Stromal cell of bone marrow (primary cell): ENCODE measurements at regions not wholly inside any gene's neighbourhood (a gene's known extent, or its start where the extent isn't known, plus 50 kb on each side); places are given as distances from the start of the nearest gene placed in this dataset.

Experiments used
- DNase-seq: peaks from one replicate; pipeline ENCODE4 v3.0.0-alpha.2; 2012; ENCODE audit warnings: low read depth

DNA sequence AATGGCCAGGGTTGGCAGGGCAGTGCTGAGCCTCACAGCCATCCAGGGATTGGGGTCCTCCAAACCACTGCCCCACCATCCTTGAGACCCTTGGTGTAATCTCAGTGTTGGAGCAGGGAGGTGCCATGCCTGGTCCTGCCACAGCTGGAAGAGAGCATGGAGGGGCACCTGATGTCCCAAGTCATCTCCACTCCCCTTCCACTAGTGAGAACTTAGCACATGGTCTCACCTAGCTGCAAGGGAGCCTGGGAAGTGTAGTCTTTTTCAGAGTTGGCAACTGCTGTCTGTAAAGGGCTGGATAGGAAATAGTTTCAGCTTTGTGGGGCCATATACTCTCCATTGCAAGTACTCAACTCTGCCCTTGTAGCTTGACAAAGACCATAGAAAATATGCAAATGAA is 238.7 kb downstream of the RPS24 start:
- no peak for DNase-seq

DNA sequence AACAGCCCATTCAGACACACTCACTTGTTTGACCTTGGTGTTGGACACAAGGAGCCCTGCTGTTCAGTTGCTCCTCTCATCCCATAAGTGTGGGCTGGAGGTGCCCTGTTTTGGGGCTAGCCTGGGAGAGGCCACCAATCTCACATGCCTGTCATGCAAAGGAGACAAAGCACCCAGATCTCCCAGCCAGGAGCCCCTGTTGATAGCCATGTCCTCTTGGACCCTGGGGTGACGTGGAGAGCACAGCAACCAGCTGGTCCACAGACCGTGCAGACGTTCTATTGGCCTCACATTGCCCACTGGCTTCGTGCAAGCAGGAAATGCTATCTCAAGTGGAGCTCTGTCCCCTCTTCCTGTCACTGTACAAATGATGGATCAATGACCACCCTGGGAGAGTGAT is 240.8 kb downstream of the RPS24 start:
- DNase-seq, result no peak

DNA sequence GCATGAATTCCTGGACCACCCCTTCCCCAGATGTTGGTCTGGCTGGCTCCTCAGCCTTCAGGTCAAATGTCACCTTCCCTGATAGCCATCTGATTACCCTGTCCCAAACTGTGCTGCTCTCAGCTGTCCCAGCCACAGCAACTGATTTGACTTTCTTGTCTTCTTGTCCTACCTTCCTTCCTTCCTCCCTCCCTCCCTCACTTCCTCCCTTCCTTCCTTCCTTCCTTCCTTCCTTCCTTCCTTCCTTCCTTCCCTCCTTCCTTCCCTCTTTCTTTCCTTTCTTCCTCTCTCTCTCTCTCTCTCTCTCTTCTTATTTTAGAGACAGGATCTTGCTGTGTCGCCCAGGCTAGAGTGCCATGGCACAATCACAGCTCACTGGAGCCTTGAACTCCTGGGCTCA is 242.5 kb downstream of the RPS24 start:
- no peak for DNase-seq

- DNase-seq, result no peak
Measured at GRCh38 chr10:78277314-78278057, 243.8 kb downstream of the RPS24 start.

DNA sequence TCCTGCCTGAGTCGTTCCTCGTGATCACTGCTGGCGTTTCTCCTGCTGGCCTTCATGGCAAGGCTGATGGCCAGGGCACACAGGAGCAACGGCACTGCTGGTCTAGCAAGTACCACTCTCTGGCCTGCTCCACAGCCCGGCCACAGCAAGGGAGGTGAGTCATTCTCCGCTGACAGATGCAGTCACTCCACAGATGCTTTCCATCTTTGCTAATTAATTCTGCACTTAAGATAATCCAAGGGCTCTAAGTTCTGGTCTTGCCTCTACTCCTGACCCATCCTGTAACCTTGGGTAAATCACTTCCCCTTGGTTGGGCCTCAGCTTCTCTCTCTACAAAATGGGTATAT is 244.4 kb downstream of the RPS24 start:
- no peak for DNase-seq

DNA sequence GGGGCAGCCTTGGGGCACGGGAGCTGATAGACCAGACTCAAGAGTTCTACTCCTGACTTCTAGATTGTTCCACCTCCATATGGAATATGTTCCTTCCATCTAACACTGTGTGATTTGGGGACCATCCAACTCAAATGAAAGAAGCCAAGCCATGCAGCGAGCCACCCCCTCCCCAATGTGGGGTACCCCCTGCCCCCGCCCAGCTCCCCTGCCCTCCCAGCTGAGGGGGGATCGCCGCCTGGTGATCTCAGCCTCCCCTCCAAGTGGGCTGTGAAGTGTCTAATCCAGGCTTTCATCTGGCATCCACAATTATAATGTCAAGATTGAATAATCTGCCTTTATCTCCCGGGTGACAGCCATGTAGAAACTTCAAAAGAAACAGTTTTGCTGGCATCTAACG is 246.1 kb downstream of the RPS24 start:
- no peak for DNase-seq

DNA sequence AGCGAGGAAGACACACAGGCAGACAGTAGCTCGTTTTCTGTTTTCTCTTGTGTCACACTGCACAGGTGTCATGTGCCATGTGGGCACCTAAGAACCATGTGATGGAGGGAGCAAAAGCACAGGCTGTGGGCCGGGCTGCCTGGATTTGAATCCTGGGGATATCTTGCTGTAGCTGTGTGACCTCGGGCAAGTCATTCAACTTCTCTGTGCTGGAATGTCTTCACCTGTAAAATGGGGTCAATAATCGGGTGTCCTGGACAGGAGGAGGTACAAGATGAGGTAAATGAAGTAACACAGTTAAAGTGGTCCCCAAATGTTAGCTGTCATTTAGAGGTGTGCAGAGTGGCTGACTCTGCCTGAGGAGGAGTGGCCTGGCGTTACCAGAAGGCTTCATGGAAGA is 246.9 kb downstream of the RPS24 start:
- no peak for DNase-seq

- no peak for DNase-seq
Measured at GRCh38 chr10:78281627-78282026, 248.0 kb downstream of the RPS24 start.

DNA sequence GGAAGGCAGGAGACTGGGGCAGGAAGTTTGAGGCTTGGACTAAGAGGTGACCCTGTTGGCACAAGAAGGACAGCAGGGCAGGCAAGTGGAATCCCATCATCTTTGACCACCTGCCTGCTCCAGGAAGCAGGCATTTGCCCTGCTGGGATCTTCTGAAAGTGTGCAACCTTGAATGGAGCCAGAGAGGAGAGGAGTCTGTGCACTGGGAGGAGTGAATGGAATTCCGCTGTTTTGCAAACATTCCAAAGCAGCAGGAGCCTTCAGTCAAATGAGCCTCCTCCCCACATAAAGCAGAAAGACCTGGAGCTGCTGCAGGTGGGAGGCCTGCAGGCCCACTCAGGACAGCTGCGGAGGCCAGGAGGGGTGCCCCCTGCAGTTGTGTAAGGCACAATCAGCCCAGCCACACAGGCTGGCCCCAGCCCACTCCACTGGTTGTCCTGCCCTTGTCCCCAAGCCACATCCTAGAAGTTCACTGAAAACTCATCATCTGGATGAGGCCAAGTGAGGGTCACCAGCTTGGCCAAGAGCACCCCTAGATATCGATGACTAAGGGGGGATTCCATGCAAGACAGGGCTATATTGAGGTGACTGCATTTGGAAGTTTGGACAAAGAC is 249.5 kb downstream of the RPS24 start:
- no peak for DNase-seq

DNA sequence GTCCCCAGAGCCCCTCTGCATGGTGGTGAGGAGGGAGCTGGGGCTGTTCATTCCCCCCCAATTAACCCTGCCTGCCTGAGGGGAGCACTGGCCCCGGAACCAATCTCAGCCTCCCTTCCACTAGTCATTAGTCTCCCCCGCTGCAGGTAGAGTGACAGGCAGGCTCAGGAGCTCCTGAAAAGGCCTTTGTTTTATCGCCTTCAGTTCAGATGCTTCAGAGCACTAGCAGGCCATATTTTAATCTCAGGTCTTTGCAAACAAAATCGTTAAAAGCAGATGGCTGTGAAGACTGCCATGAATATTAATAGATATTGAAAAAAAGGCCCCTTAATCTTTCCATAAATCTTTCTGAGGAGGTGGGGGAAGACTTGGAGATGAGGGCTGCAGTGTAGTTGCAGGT is 250.7 kb downstream of the RPS24 start:
- no peak for DNase-seq

DNA sequence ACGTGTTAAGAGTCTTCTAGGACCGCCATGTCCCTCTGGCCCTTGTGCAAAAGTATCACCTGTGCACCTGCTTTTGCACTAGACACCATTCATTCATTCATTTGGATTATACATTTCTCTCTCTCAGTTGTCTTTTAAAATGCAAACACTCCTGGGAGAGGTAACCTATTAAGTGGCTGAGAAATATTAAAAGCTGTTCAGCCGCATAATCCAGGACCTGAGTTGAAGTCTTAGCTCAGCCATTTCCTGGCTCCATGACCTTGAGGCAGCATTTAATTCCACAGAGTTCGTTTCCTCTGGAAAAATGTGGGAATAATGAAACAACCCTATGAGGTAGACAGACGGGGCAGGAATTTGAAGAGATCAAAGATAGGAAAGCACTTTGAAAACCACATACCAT is 251.6 kb downstream of the RPS24 start:
- DNase-seq, result no peak

GRCh38 chr10:78286186-78286585 is 252.5 kb downstream of the RPS24 start:
- DNase-seq, result no peak

DNA sequence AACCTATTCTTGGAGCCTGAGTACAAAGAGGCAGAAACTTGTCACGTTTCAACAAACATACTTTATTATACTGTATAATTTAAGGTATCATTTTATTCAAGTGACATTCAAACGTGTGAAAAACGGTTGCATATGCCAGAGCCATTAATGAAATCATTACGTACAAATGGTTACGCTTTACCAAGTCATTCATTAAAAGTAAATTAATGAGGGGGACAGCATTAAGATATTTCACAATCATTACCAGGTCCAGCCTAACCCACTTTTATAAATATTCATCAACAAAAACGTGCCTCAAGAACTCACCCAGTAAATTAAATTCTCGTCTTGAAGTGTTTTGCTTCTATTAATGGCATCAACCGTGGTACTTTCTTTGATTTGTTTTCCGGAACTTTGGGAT is 253.0 kb downstream of the RPS24 start:
- no peak for DNase-seq

GRCh38 chr10:78287618-78288017 is 254.0 kb downstream of the RPS24 start:
- no peak for DNase-seq

GRCh38 chr10:78288663-78289062 is 255.0 kb downstream of the RPS24 start:
- no peak for DNase-seq

- DNase-seq, result no peak
Measured at GRCh38 chr10:78290131-78290750, 256.6 kb downstream of the RPS24 start.

GRCh38 chr10:78291722-78292121 is 258.1 kb downstream of the RPS24 start:
- no peak for DNase-seq

DNA sequence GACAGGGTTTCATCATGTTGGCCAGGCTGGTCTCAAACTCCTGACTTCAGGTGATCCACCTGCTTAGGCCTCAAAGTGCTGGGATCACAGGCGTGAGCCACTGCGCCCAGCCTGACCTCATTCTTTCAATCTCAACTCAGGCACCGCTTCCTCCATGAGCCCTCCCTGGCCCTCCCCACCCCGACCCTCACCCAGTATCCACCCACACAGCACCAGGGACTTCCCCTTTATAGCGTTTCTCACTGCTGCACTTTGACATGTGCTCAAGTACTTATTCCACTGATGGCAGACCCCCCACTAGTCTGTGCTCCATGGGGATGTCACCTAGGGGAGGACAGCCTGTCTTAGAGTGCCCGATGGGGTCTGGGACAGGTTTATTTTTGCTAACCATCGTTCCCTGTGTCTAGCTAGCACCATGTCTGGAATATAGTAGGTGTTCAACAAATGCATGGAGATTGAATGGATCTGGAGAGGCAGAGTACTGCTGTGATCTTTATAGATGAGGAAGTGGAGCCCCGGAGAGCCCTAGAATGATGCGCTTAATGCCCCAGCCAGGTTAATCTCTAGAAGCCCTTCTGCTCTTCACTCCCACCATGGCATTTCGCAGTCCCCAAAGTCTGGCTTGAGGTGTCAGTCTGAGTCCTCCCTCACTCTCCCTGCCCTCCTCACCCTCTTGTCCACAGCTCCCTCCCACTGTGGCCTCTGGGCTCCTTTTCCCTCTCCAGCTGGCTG is 258.8 kb downstream of the RPS24 start:
- DNase-seq, result no peak

GRCh38 chr10:78292982-78293865 is 259.6 kb downstream of the RPS24 start:
- DNase-seq, result no peak

DNA sequence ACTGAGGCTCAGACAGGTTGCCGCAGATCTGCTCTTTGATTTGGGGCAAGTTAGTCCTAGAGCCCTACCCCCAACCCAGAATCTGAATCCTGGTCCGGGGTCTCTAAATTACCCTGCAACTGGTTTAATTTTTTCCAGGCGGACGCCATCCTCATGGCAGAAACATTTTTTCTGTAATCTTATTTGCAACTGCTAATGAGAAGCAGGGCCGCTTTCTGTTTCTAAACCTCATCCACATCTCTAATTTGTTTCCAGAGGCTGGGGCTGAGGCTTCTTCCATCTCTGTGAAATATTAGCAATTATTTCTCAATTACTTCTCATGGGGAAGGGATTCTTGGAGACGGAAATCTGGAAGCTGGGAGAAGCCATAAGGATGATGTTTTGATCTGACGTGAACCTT is 261.6 kb downstream of the RPS24 start:
- DNase-seq, result no peak

GRCh38 chr10:78296785-78297184 is 263.1 kb downstream of the RPS24 start:
- no peak for DNase-seq

DNA sequence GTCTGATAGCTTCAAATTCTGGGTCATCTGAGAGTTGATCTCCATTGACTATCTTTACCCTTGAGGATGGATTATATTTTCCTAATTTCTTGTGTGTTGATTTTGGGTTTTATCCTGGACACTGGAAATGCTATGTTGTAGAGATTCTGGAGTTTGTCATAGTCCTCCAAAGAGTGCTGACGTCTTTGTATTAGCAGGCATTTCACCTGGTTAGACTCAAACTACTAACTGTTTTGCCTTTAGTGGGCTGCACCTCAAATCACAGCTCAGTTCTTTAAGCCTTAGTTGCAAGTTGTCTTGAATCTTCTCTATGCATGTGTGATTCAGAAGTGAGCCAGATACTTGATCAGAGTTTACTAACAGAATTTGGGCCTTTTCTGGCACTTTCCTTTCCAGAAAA is 264.3 kb downstream of the RPS24 start:
- no peak for DNase-seq
